GM18873 (cell line): ENCODE measurements at regions not wholly inside any gene's neighbourhood (a gene's known extent, or its start where the extent isn't known, plus 50 kb on each side); places are given as distances from the start of the nearest gene placed in this dataset.

ENCODE experiments used
- ATAC-seq: cut with Tn5 transposase; IDR thresholded peaks from one replicate; pipeline ENCODE4 v1.9.1; 2021; ENCODE audit warnings: mild to moderate bottlenecking, moderate library complexity, moderate number of reproducible peaks; ENCODE audit not compliant: unreplicated experiment, low FRiP score

- no peak for ATAC-seq
Measured at GRCh38 chr1:217014066-217014465, 290.8 kb upstream of the ESRRG start.

GRCh38 chr1:217012659-217013058, 289.4 kb upstream of the ESRRG start:
- no peak for ATAC-seq

GRCh38 chr1:217011097-217011496, 287.9 kb upstream of the ESRRG start:
- ATAC-seq = no peak

GRCh38 chr1:217010253-217010652, 287.0 kb upstream of the ESRRG start:
- no peak for ATAC-seq

GRCh38 chr1:217009376-217009775, 286.1 kb upstream of the ESRRG start:
- no peak for ATAC-seq

GRCh38 chr1:217004776-217005436, 281.7 kb upstream of the ESRRG start:
- no peak for ATAC-seq

GRCh38 chr1:217003355-217003754, 280.1 kb upstream of the ESRRG start:
- no peak for ATAC-seq

GRCh38 chr1:216997831-216998230, 274.6 kb upstream of the ESRRG start:
- ATAC-seq = no peak

GRCh38 chr1:216997069-216997468, 273.8 kb upstream of the ESRRG start:
- no peak for ATAC-seq

- ATAC-seq = no peak
Measured at GRCh38 chr1:216984536-216984935, 261.3 kb upstream of the ESRRG start.

- no peak for ATAC-seq
Measured at GRCh38 chr1:216983823-216984222, 260.6 kb upstream of the ESRRG start.

- no peak for ATAC-seq
Measured at GRCh38 chr1:216961516-216961915, 238.3 kb upstream of the ESRRG start.

GRCh38 chr1:216960716-216961115, 237.5 kb upstream of the ESRRG start:
- no peak for ATAC-seq

GRCh38 chr1:216958569-216958968, 235.3 kb upstream of the ESRRG start:
- ATAC-seq = no peak

- no peak for ATAC-seq
Measured at GRCh38 chr1:216953495-216953894, 230.3 kb upstream of the ESRRG start.

- no peak for ATAC-seq
Measured at GRCh38 chr1:216952864-216953263, 229.6 kb upstream of the ESRRG start.

- ATAC-seq = no peak
Measured at GRCh38 chr1:216945538-216946080, 222.4 kb upstream of the ESRRG start.

GRCh38 chr1:216944864-216945510, 221.8 kb upstream of the ESRRG start:
- no peak for ATAC-seq

GRCh38 chr1:216937491-216937890, 214.3 kb upstream of the ESRRG start:
- ATAC-seq = no peak

GRCh38 chr1:216936779-216937178, 213.6 kb upstream of the ESRRG start:
- ATAC-seq = no peak

- no peak for ATAC-seq
Measured at GRCh38 chr1:216935901-216936300, 212.7 kb upstream of the ESRRG start.

- ATAC-seq = no peak
Measured at GRCh38 chr1:216932424-216932823, 209.2 kb upstream of the ESRRG start.
